K562 (cell line): ENCODE measurements at regions not wholly inside any gene's neighbourhood (a gene's known extent, or its start where the extent isn't known, plus 50 kb on each side); places are given as distances from the start of the nearest gene placed in this dataset.

Experiments used
- CTCF ChIP-seq, 3 experiments: IDR thresholded peaks in 2 of 3; conservative IDR thresholded peaks in 1 of 3; 2 replicates each; pipeline ENCODE4 v1.5.1; 2011 to 2012; ENCODE audit warnings: low read length in 3 of 3, mild to moderate bottlenecking in 3 of 3, control low read depth in 2 of 3, improper control_type of control experiment in 1 of 3, inconsistent platforms in 1 of 3, low read depth in 1 of 3, mixed read lengths in 1 of 3, moderate library complexity in 1 of 3; ENCODE audit not compliant: insufficient read depth in 2 of 3
- HDAC2 ChIP-seq: fragments of 450-650 bp; IDR thresholded peaks from 2 replicates; pipeline ENCODE4 v1.6.1; 2016; ENCODE audit warnings: mild to moderate bottlenecking
- HEY1 ChIP-seq: fragments of 250-450 bp; sonication (Bioruptor Pico); IDR thresholded peaks from 2 replicates; pipeline ENCODE4 v1.5.0; 2020; ENCODE audit warnings: mild to moderate bottlenecking, moderate library complexity, borderline replicate concordance
- POLR2A ChIP-seq: fragments of 450-650 bp; conservative IDR thresholded peaks from 2 replicates; pipeline ENCODE4 v1.6.1; 2016
- PRPF4 ChIP-seq: fragments of 200-400 bp; formaldehyde crosslinking; IDR thresholded peaks from one replicate; pipeline ENCODE4 v1.6.1; 2017; ENCODE audit warnings: low read length, low read depth, mild to moderate bottlenecking; ENCODE audit not compliant: insufficient read depth, poor library complexity, severe bottlenecking
- ZNF668 ChIP-seq: fragments of 250-450 bp; sonication (Bioruptor Pico); IDR thresholded peaks from 2 replicates; pipeline ENCODE4 v1.8.0; 2022; ENCODE audit warnings: mild to moderate bottlenecking, inconsistent platforms

GRCh38 chr14:65835501-65835900 lies 423.0 kb downstream of the FUT8 start:
- no peak for TF ChIP-seq HEY1 (CRISPR knock-in tag)
- no peak for TF ChIP-seq PRPF4
- no peak for TF ChIP-seq CTCF (IDR thresholded peaks at IDR 0.05 in 2 of 3, conservative IDR thresholded peaks at IDR 0.05 in 1 of 3; ENCODE audit: insufficient read depth in 2 of 3, low read depth in 1 of 3, low read length in 3 of 3)
- TF ChIP-seq ZNF668 (CRISPR knock-in tag) = no peak
- no peak for TF ChIP-seq HDAC2
- no peak for TF ChIP-seq POLR2A
